IPS DF 6.9 (cell line): ENCODE measurements at regions not wholly inside any gene's neighbourhood (a gene's known extent, or its start where the extent isn't known, plus 50 kb on each side); places are given as distances from the start of the nearest gene placed in this dataset.

Source experiments
- DNase-seq: peaks from one replicate; pipeline ENCODE4 v3.0.0-alpha.2; 2013; ENCODE audit warnings: low read depth, low spot score
- H3K27ac ChIP-seq: one replicate; pipeline ENCODE4 v1.5.1; 2013; ENCODE audit warnings: low read length, control low read depth
- H3K27me3 ChIP-seq: 2 replicates; pipeline ENCODE4 v1.6.1; 2013; ENCODE audit warnings: mild to moderate bottlenecking, low read length; ENCODE audit not compliant: control insufficient read depth, insufficient read depth
- H3K36me3 ChIP-seq: 2 replicates; pipeline ENCODE4 v1.6.1; 2013; ENCODE audit warnings: low read length; ENCODE audit not compliant: control insufficient read depth, insufficient read depth
- H3K4me1 ChIP-seq: 2 replicates; pipeline ENCODE4 v1.6.1; 2013; ENCODE audit warnings: low read length; ENCODE audit not compliant: control insufficient read depth, insufficient read depth
- H3K4me3 ChIP-seq: 2 replicates; pipeline ENCODE4 v1.5.1; 2013; ENCODE audit warnings: mild to moderate bottlenecking, low read length
- H3K9me3 ChIP-seq: 2 replicates; pipeline ENCODE4 v1.6.1; 2013; ENCODE audit warnings: low read length, inconsistent platforms; ENCODE audit not compliant: control insufficient read depth, insufficient read depth
- WGBS: extraction: QIAGEN DNeasy Blood & Tissue Kit; methylation state at CpG from one replicate; pipeline ENCODE4 v1.1.7; 2013; ENCODE audit warnings: mixed read lengths, missing lambda C conversion rate; ENCODE audit not compliant: insufficient read length, insufficient coverage; 5-methylcytosine and 5-hydroxymethylcytosine counted together

DNA sequence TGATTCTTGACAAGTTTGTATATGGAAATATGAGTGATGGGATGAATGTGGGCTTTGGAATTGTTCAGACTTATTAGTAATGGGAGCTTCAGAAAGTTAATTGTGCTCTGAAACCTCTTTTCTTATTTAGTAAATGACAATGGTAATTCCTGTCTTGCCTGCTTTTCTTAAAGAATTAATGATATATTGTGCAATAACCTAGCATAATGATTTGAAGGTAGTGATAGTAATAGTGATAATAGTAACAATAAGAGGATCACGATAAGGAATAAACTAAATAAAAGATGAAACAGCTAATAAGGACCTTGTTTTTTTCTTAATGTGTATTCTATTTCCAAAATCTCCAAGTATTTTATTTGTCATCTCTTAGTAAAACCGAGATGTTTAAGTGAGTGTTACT, 245.0 kb upstream of the CPHXL start:
- Histone ChIP-seq H3K9me3 (no peaks in the 10 kb centered on the region), H3K27ac (no peak overlapping the region), H3K27me3 (no peaks in the 10 kb centered on the region), H3K4me1 (no peaks in the 10 kb centered on the region), H3K36me3 (no peaks in the 10 kb centered on the region), H3K4me3 (no peak overlapping the region)
- no peak for DNase-seq
- no CpG with 5 or more reads among the region's 2 CpGs for WGBS

DNA sequence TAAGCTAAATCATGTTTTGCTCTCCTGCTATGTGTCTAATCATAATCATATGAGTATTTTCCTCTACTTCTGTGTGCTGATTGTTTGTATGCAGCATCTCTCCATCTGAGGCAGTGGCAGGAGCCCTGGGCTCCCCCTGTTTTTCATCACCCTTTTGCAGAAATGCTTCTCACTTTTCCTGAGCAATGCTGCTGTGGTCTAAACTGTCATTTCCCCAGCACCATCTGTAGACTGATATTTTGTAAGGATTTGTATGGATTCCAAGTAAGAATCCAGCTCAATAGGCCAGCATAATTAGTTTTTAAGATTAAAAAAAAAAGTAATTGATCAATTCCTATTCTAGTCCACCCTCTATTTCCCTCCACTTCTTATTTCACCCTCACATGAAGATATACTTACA, 257.0 kb upstream of the CPHXL start:
- DNase-seq = no peak
- no peaks in the 10 kb centered on the region for H3K4me1 ChIP-seq
- no peak overlapping the region for H3K27ac ChIP-seq
- H3K36me3 ChIP-seq = no peaks in the 10 kb centered on the region
- H3K4me3 ChIP-seq = no peak overlapping the region
- H3K9me3 ChIP-seq = no peaks in the 10 kb centered on the region
- H3K27me3 ChIP-seq = no peaks in the 10 kb centered on the region

DNA sequence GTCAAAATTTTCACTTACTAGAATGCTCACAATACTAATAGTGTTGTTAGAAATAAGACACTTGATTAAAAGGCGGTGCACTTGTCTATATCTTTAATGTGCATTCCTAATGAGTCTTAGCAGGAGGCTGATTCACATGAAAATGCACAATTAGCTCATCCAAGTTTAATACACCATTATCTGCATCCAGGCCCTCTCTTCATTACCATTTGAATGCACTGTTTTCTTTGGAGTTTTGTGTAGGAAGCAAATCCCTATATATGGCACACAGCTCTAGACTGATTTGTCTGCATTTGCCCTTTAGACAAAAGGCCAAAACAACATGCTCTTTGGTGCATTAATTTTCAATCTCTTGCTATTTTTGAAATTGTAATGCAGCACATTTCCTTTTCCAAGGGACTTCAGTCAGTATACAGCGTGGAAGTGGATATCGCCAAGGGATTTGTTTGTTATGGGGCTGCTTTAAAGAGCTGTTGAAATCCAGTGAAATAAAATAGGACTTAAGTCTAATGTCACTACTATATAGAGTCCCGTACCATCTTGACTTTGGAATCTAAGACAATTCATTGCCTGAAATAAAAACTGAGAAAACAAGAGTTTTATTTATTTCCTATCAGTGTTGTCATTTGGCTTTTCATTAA, 257.6 kb upstream of the CPHXL start:
- no peak overlapping the region for H3K27ac ChIP-seq
- no CpG with 5 or more reads among the region's 4 CpGs for WGBS
- no peak overlapping the region for H3K4me3 ChIP-seq
- H3K4me1 ChIP-seq = no peaks in the 10 kb centered on the region
- H3K27me3 ChIP-seq = no peaks in the 10 kb centered on the region
- no peaks in the 10 kb centered on the region for H3K36me3 ChIP-seq
- DNase-seq = no peak
- H3K9me3 ChIP-seq = no peaks in the 10 kb centered on the region

DNA sequence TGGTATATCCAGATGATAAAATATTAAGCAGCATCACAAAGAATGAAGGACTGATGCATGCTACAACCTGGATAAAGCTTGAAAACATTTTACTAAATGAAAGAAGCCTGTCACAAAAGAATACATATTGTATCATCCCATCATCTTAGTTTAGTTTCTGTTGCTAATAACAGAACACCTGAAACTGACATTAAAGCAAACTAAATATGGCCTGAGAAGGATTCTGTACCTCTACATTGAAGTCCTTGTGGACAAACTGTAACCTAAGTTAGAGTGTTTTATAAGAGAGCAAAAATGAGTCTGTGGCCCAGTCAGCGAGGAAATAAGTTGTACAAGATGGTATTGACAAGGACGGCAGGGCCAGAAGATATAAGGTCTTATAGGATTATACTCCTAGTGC, 261.0 kb upstream of the CPHXL start:
- DNase-seq = no peak
- Histone ChIP-seq H3K4me3 (no peak overlapping the region), H3K27me3 (no peaks in the 10 kb centered on the region), H3K9me3 (no peaks in the 10 kb centered on the region), H3K4me1 (no peaks in the 10 kb centered on the region), H3K27ac (no peak overlapping the region), H3K36me3 (no peaks in the 10 kb centered on the region)
- no CpG with 5 or more reads among the region's 2 CpGs for WGBS

DNA sequence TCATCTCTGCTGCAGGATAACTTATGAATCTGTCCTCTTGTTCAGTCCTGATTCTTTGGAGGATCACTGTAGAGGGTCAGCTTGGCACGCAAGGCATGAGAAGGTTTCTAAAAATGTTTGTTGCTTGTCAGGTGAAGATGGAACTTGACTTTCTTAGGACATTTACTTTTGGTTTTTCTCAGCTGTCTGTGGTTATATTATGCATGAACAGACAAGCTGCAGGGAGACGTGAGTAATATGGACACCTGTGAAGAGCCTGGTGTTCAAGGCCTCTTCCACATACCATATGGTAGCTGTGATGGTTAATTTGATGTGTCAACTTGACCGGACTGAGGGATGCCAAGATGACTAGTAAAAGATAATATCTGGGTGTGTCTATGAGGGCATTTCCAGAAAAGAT, 270.2 kb upstream of the CPHXL start:
- no peak overlapping the region for H3K4me3 ChIP-seq
- no CpG with 5 or more reads among the region's 3 CpGs for WGBS
- H3K4me1 ChIP-seq = no peaks in the 10 kb centered on the region
- no peaks in the 10 kb centered on the region for H3K36me3 ChIP-seq
- DNase-seq = no peak
- H3K9me3 ChIP-seq = no peaks in the 10 kb centered on the region
- H3K27me3 ChIP-seq = no peaks in the 10 kb centered on the region
- H3K27ac ChIP-seq = no peak overlapping the region

DNA sequence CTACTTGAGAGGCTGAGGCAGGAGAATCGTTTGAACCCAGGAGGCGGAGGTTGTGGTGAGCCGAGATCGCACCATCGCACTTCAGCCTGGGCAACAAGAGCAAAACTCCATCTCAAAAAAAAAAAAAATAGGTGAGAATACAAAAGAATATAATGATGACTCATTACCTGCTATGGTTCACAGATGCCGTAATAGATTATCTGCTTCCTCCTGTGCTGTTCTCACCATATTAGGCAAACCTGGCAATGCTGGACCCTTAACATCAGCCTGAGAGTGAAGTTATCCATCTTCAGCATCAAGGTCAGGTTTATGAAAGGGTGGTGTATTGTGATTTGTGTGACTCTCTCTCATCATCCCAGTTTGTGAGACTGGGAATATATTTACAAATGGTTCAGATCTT, 271.3 kb upstream of the CPHXL start:
- Histone ChIP-seq H3K4me1 (no peaks in the 10 kb centered on the region), H3K27me3 (no peaks in the 10 kb centered on the region), H3K9me3 (no peaks in the 10 kb centered on the region), H3K27ac (no peak overlapping the region), H3K36me3 (no peaks in the 10 kb centered on the region), H3K4me3 (no peak overlapping the region)
- no CpG with 5 or more reads among the region's 6 CpGs for WGBS
- DNase-seq = no peak

DNA sequence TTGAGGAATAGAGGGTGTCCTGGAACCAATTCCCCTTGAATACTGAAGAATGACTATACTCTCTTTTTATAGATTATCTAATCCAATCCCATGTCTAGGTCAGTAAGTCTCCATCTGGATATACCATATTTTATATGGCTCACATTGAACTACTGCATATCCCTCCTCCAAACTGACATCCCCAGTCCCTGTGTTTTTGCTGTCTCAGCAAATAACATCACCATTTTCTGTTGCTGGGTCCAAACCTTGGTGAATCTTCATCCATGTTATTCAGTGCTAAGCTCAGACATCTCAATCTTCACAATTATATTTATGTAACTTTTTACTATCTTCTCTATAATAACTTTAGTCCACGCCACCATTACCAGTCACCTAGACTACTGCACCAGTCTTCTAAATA, 269.6 kb upstream of the CNTNAP4 start:
- no peak for DNase-seq
- 100% methylated on average over 1 of the region's 1 CpG for WGBS
- Histone ChIP-seq H3K36me3 (no peaks in the 10 kb centered on the region), H3K4me3 (no peak overlapping the region), H3K27me3 (no peaks in the 10 kb centered on the region), H3K4me1 (no peaks in the 10 kb centered on the region), H3K9me3 (no peaks in the 10 kb centered on the region), H3K27ac (no peak overlapping the region)

DNA sequence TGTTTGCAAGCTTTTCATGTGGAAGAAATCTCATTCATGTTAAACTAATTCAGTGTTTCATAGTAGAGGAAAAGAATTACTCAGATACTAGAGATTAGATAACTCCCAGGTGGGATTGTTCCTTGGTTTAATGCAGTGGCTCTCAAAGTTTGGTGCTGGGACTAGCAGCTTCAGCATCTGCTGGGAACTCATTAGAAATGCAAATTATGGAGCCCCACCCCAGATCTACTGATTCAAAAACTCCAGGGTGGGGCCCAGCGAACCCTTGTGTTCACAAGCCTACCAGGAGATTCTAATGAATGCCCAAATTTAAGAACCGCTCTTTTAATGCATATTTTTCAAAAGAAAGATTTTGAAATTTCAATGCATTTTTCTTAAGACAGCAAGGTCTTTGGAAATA, 253.4 kb upstream of the CNTNAP4 start:
- H3K27ac ChIP-seq = no peak overlapping the region
- H3K27me3 ChIP-seq = no peaks in the 10 kb centered on the region
- H3K9me3 ChIP-seq = peaks cover 2% of the 10 kb centered on the region; the same call in 1 of the 2 replicates
- no peaks in the 10 kb centered on the region for H3K4me1 ChIP-seq
- WGBS = no CpG with 5 or more reads among the region's 2 CpGs
- no peak overlapping the region for H3K4me3 ChIP-seq
- no peak for DNase-seq
- H3K36me3 ChIP-seq = no peaks in the 10 kb centered on the region

DNA sequence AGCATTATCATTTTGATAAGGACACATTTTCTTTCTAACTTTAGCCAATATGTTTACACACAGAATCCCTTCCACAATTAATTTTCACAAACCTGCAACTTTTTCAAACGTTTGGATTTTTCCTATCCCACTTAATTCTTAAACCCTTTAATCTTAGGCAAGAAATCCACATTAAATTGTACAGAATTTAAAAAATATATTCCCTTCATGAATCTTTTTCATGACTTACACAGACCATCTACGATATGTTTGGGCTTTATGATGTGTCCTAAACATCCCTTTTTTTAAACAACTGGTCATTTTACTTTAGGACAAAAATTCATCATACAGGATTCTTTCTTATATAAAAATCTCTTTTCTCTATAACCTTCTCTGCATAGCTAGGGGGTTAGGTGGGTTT, 241.5 kb upstream of the CNTNAP4 start:
- no peaks in the 10 kb centered on the region for H3K27me3 ChIP-seq
- H3K9me3 ChIP-seq = peaks cover 3% of the 10 kb centered on the region
- H3K4me1 ChIP-seq = no peaks in the 10 kb centered on the region
- 100% methylated on average over 1 of the region's 2 CpGs for WGBS
- H3K4me3 ChIP-seq = no peak overlapping the region
- no peaks in the 10 kb centered on the region for H3K36me3 ChIP-seq
- H3K27ac ChIP-seq = no peak overlapping the region
- DNase-seq = no peak

DNA sequence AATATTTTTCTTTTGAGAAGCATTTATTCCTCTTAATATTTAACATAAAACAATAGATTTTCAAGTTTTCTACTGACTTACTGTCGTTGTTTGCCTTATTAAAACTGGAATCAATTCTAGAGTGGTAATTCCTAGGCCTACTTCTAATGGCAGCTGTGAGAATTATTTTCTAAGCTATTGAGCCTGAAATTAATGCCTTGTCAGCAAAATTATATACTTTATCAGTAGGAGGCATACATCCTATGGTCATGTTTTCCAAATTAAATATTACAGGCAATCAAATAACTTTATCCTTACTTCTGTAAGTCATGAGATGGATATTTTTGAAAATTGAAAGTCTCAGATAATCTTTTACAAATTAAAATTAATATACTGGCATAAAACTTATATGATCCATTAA, 239.1 kb upstream of the CNTNAP4 start:
- DNase-seq = no peak
- Histone ChIP-seq H3K27me3 (no peaks in the 10 kb centered on the region), H3K27ac (no peak overlapping the region), H3K4me3 (no peak overlapping the region), H3K9me3 (peaks cover 3% of the 10 kb centered on the region), H3K36me3 (no peaks in the 10 kb centered on the region), H3K4me1 (no peaks in the 10 kb centered on the region)
- WGBS = no CpG with 5 or more reads among the region's 1 CpG

DNA sequence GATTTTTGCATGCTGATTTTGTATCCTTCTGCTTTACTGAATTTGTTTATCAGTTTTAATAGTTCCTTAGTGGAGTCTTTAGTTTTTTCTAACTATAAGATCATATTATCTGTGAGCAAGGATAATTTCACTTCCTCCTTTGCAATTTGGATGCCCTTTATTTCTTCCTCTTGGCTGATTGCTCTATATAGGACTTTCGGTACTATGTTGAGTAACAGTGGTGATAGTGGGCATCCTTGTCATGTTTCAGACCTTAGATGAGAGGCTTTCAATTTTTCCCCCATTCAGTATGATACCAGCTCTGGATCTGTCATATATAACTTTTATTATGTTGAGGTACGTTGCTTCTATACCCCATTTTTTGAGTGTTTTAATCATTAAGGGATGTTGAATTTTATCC, 224.5 kb upstream of the CNTNAP4 start:
- no peaks in the 10 kb centered on the region for H3K36me3 ChIP-seq
- no peak overlapping the region for H3K4me3 ChIP-seq
- H3K4me1 ChIP-seq = no peaks in the 10 kb centered on the region; the same call in 1 of the 2 replicates
- DNase-seq = no peak
- peaks cover 5% of the 10 kb centered on the region for H3K9me3 ChIP-seq
- H3K27me3 ChIP-seq = no peaks in the 10 kb centered on the region
- H3K27ac ChIP-seq = no peak overlapping the region
- WGBS = no CpG with 5 or more reads among the region's 2 CpGs
